Neural cell (in vitro differentiated cells): ENCODE measurements at regions not wholly inside any gene's neighbourhood (a gene's known extent, or its start where the extent isn't known, plus 50 kb on each side); places are given as distances from the start of the nearest gene placed in this dataset.

Experiments used
- H2AFZ ChIP-seq: fragments of 200-600, 300-800 bp; sonication (generic), shearing (Covaris generic); 2 replicates; pipeline ENCODE4 v1.6.0; 2014; ENCODE audit warnings: low read depth, mild to moderate bottlenecking, antibody characterized with exemption, low read length, moderate library complexity
- H3F3A ChIP-seq: fragments of 200-600 bp; shearing (Covaris generic); 2 replicates; pipeline ENCODE4 v1.6.1; 2016; ENCODE audit warnings: mild to moderate bottlenecking, moderate library complexity, mixed read lengths, antibody characterized with exemption, low read length; ENCODE audit not compliant: insufficient read depth, poor library complexity, severe bottlenecking
- H3K27ac ChIP-seq: fragments of 200-600, 300-800 bp; sonication (generic), shearing (Covaris generic); 2 replicates; pipeline ENCODE4 v1.5.1; 2014; ENCODE audit warnings: mild to moderate bottlenecking, low read length, moderate library complexity
- H3K27me3 ChIP-seq: fragments of 300-800, 200-600 bp; sonication (generic), shearing (Covaris generic); 2 replicates; pipeline ENCODE4 v1.6.0; 2014; ENCODE audit warnings: mild to moderate bottlenecking, low read depth, low read length, moderate library complexity; ENCODE audit not compliant: insufficient read depth
- H3K36me3 ChIP-seq: fragments of 300-800, 200-600 bp; sonication (generic), shearing (Covaris generic); 2 replicates; pipeline ENCODE4 v1.5.1; 2014; ENCODE audit warnings: mild to moderate bottlenecking, antibody characterized with exemption, low read length, moderate library complexity; ENCODE audit not compliant: insufficient read depth
- H3K4me2 ChIP-seq: fragments of 300-800, 200-600 bp; sonication (generic), shearing (Covaris generic); 2 replicates; pipeline ENCODE4 v1.6.0; 2014; ENCODE audit warnings: mild to moderate bottlenecking, low read length
- H3K4me3 ChIP-seq: fragments of 300-800, 200-600 bp; sonication (generic), shearing (Covaris generic); 2 replicates; pipeline ENCODE4 v1.5.1; 2014; ENCODE audit warnings: mild to moderate bottlenecking, low read length, moderate library complexity
- H3K79me2 ChIP-seq: fragments of 200-600 bp; shearing (Covaris generic); replicated peaks from 2 replicates; pipeline ENCODE4 v1.6.0; 2014; ENCODE audit warnings: mild to moderate bottlenecking, low read length, moderate library complexity; ENCODE audit not compliant: insufficient read depth
- H3K9ac ChIP-seq: fragments of 300-800, 200-600 bp; sonication (generic), shearing (Covaris generic); 2 replicates; pipeline ENCODE4 v1.6.1; 2016; ENCODE audit warnings: mild to moderate bottlenecking, low read length, mixed read lengths
- H3K9me2 ChIP-seq: fragments of 200-600 bp; shearing (Covaris generic); 2 replicates; pipeline ENCODE4 v1.6.1; 2016; ENCODE audit warnings: mild to moderate bottlenecking, low read length, mixed read lengths; ENCODE audit not compliant: insufficient read depth
- H3K9me3 ChIP-seq: fragments of 200-600, 300-800 bp; sonication (generic), shearing (Covaris generic); 2 replicates; pipeline ENCODE4 v1.6.1; 2016; ENCODE audit warnings: mild to moderate bottlenecking, mixed run types, low read length, moderate library complexity, mixed read lengths
- H4K20me1 ChIP-seq: fragments of 200-600 bp; shearing (Covaris generic); 2 replicates; pipeline ENCODE4 v1.6.1; 2016; ENCODE audit warnings: mild to moderate bottlenecking, mixed run types; ENCODE audit not compliant: insufficient read depth
- CTCF ChIP-seq: fragments of 450-650 bp; IDR thresholded peaks from 2 replicates; pipeline ENCODE4 v1.5.1; 2014; ENCODE audit warnings: antibody characterized with exemption, mild to moderate bottlenecking, moderate library complexity; ENCODE audit not compliant: poor library complexity, severe bottlenecking
- EP300 ChIP-seq: fragments of 450-650 bp; conservative IDR thresholded peaks from 2 replicates; pipeline ENCODE4 v1.6.1; 2014; ENCODE audit warnings: antibody characterized with exemption, mild to moderate bottlenecking, moderate library complexity; ENCODE audit not compliant: poor library complexity, severe bottlenecking
- EZH2 ChIP-seq: fragments of 200-600, 300-800 bp; shearing (Covaris generic), sonication (generic); IDR thresholded peaks from 2 replicates; pipeline ENCODE4 v1.6.1; 2014; ENCODE audit warnings: antibody characterized with exemption, low read length, borderline replicate concordance, mild to moderate bottlenecking; ENCODE audit not compliant: insufficient read depth, poor library complexity, severe bottlenecking
- MXI1 ChIP-seq: fragments of 450-650 bp; conservative IDR thresholded peaks from 2 replicates; pipeline ENCODE4 v1.6.1; 2014; ENCODE audit warnings: antibody characterized with exemption, mild to moderate bottlenecking; ENCODE audit not compliant: poor library complexity, severe bottlenecking
- POLR2AphosphoS5 ChIP-seq: IDR thresholded peaks from 2 replicates; pipeline ENCODE4 v1.6.1; 2012
- RAD21 ChIP-seq: fragments of 450-650 bp; conservative IDR thresholded peaks from 2 replicates; pipeline ENCODE4 v1.6.1; 2014; ENCODE audit warnings: antibody characterized with exemption, mild to moderate bottlenecking, moderate library complexity
- SMC3 ChIP-seq: fragments of 450-650 bp; conservative IDR thresholded peaks from 2 replicates; pipeline ENCODE4 v1.6.1; 2014; ENCODE audit warnings: antibody characterized with exemption, mild to moderate bottlenecking, moderate library complexity; ENCODE audit not compliant: poor library complexity
- TAF1 ChIP-seq: IDR thresholded peaks from 2 replicates; pipeline ENCODE4 v1.6.1; 2012; ENCODE audit warnings: low read depth
- TF ChIP-seq, protein P1 (sequence below): IDR thresholded peaks from 2 replicates; pipeline ENCODE4 v1.6.1; 2012; ENCODE audit warnings: borderline replicate concordance

- no peaks in the 10 kb centered on the region for H3K27me3 ChIP-seq
- TF ChIP-seq CTCF (no peak), TAF1 (no peak), EP300 (no peak), POLR2AphosphoS5 (no peak), RAD21 (no peak)
- TF ChIP-seq, protein P1, sequence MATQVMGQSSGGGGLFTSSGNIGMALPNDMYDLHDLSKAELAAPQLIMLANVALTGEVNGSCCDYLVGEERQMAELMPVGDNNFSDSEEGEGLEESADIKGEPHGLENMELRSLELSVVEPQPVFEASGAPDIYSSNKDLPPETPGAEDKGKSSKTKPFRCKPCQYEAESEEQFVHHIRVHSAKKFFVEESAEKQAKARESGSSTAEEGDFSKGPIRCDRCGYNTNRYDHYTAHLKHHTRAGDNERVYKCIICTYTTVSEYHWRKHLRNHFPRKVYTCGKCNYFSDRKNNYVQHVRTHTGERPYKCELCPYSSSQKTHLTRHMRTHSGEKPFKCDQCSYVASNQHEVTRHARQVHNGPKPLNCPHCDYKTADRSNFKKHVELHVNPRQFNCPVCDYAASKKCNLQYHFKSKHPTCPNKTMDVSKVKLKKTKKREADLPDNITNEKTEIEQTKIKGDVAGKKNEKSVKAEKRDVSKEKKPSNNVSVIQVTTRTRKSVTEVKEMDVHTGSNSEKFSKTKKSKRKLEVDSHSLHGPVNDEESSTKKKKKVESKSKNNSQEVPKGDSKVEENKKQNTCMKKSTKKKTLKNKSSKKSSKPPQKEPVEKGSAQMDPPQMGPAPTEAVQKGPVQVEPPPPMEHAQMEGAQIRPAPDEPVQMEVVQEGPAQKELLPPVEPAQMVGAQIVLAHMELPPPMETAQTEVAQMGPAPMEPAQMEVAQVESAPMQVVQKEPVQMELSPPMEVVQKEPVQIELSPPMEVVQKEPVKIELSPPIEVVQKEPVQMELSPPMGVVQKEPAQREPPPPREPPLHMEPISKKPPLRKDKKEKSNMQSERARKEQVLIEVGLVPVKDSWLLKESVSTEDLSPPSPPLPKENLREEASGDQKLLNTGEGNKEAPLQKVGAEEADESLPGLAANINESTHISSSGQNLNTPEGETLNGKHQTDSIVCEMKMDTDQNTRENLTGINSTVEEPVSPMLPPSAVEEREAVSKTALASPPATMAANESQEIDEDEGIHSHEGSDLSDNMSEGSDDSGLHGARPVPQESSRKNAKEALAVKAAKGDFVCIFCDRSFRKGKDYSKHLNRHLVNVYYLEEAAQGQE, result no peak
- no peak overlapping the region for H3K27ac ChIP-seq
- no peaks in the 10 kb centered on the region for H4K20me1 ChIP-seq
- H3K4me2 ChIP-seq, result no peak overlapping the region
- H3K9me3 ChIP-seq, result no peaks in the 10 kb centered on the region
- no peaks in the 10 kb centered on the region for H3K36me3 ChIP-seq
- no peak overlapping the region for H3K4me3 ChIP-seq
- H3F3A ChIP-seq, result no peaks in the 10 kb centered on the region
- H2AFZ ChIP-seq, result no peak overlapping the region
- no peaks in the 10 kb centered on the region for H3K9me2 ChIP-seq
- H3K9ac ChIP-seq, result no peak overlapping the region
- no peaks in the 10 kb centered on the region for H3K79me2 ChIP-seq
These were observed 304.5 kb downstream of the SDHAF3 start for GRCh38 chr7:97422046-97422445.

DNA sequence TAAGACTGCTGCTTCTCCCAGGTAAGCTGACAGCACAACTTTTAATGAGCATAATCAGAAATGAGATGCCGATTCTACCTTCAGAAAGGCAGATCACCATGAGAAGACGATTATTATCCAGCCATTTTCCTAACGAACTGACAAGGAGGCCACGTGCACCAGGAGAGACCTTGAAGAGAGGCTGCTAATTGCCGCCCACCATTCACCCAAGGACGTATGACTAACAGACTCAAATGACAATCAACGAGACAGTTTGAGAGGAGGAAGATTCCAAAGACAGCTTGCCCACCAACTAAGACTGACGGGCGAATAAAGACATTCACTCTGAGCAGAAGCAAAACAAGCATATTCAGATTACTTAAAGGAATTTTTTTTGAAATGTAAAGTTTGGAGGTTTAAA is 301.9 kb upstream of the TAC1 start:
- H3K36me3 ChIP-seq, result no peaks in the 10 kb centered on the region
- peak overlapping the region; percentile 18 for H3K27ac ChIP-seq
- no peaks in the 10 kb centered on the region for H3K9me3 ChIP-seq
- H3K27me3 ChIP-seq, result no peaks in the 10 kb centered on the region
- no peak for TF ChIP-seq SMC3
- peak; percentile 34 for TF ChIP-seq EP300
- TF ChIP-seq POLR2AphosphoS5, result no peak
- H3K4me3 ChIP-seq, result no peak overlapping the region
- no peaks in the 10 kb centered on the region for H3K79me2 ChIP-seq
- H3K4me2 ChIP-seq, result no peak overlapping the region
- H3K9ac ChIP-seq, result no peak overlapping the region
- H3F3A ChIP-seq, result no peaks in the 10 kb centered on the region
- H4K20me1 ChIP-seq, result no peaks in the 10 kb centered on the region
- no peak overlapping the region for H2AFZ ChIP-seq
- no peaks in the 10 kb centered on the region for H3K9me2 ChIP-seq

GRCh38 chr7:97439637-97440214 is 292.2 kb upstream of the TAC1 start:
- H3K9me2 ChIP-seq, result no peaks in the 10 kb centered on the region
- no peak overlapping the region for H3K27ac ChIP-seq
- no peak overlapping the region for H2AFZ ChIP-seq
- no peak overlapping the region for H3K4me2 ChIP-seq
- H3K9me3 ChIP-seq, result peaks cover 5% of the 10 kb centered on the region
- no peak overlapping the region for H3K9ac ChIP-seq
- no peaks in the 10 kb centered on the region for H3K79me2 ChIP-seq
- H4K20me1 ChIP-seq, result no peaks in the 10 kb centered on the region
- H3K4me3 ChIP-seq, result no peak overlapping the region
- no peaks in the 10 kb centered on the region for H3K36me3 ChIP-seq
- TF ChIP-seq RAD21 (no peak), EP300 (no peak), MXI1 (no peak), EZH2 (no peak)
- TF ChIP-seq, protein P1, result no peak
- H3K27me3 ChIP-seq, result no peaks in the 10 kb centered on the region
- H3F3A ChIP-seq, result no peaks in the 10 kb centered on the region
